Astrocyte (in vitro differentiated cells and primary cell): ENCODE measurements at regions not wholly inside any gene's neighbourhood (a gene's known extent, or its start where the extent isn't known, plus 50 kb on each side); places are given as distances from the start of the nearest gene placed in this dataset.

Experiments used
- EZH2 ChIP-seq: IDR thresholded peaks from 2 replicates; pipeline ENCODE4 v1.6.1; 2012; ENCODE audit warnings: mild to moderate bottlenecking, low read length, inconsistent platforms; ENCODE audit not compliant: insufficient read depth
- TF ChIP-seq, protein P1 (sequence below): IDR thresholded peaks from 2 replicates; pipeline ENCODE4 v1.5.1; 2011; ENCODE audit warnings: low read depth, mild to moderate bottlenecking, inconsistent platforms, low read length, moderate library complexity; ENCODE audit not compliant: insufficient read depth

DNA sequence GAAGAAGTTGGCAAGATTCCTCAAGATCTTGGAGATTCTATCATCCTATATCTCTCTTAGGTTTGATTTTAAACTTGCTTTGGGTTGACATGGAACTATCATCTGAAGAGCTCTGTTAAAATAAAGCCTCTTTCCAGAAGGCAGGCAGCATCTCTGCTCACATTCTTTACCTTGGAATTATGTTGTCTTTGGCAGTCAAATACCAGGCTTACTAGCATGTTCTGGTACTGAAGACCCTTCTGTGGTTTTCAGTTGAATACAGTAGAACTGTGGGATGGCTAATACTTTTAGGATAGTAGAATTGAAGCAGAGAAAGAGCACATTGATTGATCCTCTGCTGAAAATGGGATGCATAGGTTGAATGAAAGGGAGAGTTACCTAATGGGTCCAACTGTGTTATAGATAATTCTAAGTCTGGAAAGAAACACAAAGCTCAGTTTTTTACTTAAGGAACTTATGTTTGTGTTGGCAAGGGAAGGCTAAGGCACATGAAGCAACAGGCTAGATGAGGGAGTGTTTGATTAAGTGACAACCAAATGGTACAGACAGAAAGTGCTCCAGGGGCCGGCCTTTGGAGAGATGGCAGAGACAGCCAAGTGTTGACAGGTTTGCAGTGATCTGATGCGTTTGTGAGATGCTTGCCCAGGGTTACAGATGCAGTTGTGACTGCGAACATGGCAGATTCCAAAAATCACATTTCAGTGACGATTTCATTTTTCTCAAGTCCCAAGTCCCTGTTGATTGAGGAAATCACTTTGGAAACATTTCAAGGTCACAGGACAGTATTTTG lies 397.9 kb downstream of the MEIS1 start:
- TF ChIP-seq, protein P1, sequence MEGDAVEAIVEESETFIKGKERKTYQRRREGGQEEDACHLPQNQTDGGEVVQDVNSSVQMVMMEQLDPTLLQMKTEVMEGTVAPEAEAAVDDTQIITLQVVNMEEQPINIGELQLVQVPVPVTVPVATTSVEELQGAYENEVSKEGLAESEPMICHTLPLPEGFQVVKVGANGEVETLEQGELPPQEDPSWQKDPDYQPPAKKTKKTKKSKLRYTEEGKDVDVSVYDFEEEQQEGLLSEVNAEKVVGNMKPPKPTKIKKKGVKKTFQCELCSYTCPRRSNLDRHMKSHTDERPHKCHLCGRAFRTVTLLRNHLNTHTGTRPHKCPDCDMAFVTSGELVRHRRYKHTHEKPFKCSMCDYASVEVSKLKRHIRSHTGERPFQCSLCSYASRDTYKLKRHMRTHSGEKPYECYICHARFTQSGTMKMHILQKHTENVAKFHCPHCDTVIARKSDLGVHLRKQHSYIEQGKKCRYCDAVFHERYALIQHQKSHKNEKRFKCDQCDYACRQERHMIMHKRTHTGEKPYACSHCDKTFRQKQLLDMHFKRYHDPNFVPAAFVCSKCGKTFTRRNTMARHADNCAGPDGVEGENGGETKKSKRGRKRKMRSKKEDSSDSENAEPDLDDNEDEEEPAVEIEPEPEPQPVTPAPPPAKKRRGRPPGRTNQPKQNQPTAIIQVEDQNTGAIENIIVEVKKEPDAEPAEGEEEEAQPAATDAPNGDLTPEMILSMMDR = no peak
- TF ChIP-seq EZH2 = no peak
